B cell (primary cell): ENCODE measurements at regions not wholly inside any gene's neighbourhood (a gene's known extent, or its start where the extent isn't known, plus 50 kb on each side); places are given as distances from the start of the nearest gene placed in this dataset.

Source experiments
- ATAC-seq: fragments of 200-7000 bp; cut with Tn5 transposase; one replicate; pipeline ENCODE4 v1.10.0; 2021; ENCODE audit warnings: low read depth, mild to moderate bottlenecking, moderate number of reproducible peaks, moderate library complexity
- CTCF ChIA-PET: fragments of 350-600 bp; sonication (Branson Sonifier 250); formaldehyde crosslinking; loops from one replicate; lab custom pipeline; 2021; ENCODE audit warnings: antibody characterized with exemption, inconsistent platforms; lab: Charles Lee
- POLR2A ChIA-PET: fragments of 350-600 bp; sonication (Branson Sonifier 250); formaldehyde crosslinking; loops from one replicate; lab custom pipeline; 2021; ENCODE audit warnings: antibody characterized with exemption; lab: Charles Lee
- DNase-seq: peaks from one replicate; pipeline ENCODE4 v3.0.0; 2013
- H2AFZ ChIP-seq: 2 replicates; pipeline ENCODE4 v1.6.1; 2012; ENCODE audit warnings: mild to moderate bottlenecking, low read depth, low read length; ENCODE audit not compliant: insufficient read depth, poor library complexity, severe bottlenecking
- H3K27ac ChIP-seq, 2 donors: 1 replicate in 1 of 2; 2 replicates in 1 of 2; pipeline ENCODE4 v1.5.1; 2012 to 2013; ENCODE audit warnings: low read length in 2 of 2, mild to moderate bottlenecking in 2 of 2, moderate library complexity in 1 of 2
- H3K27me3 ChIP-seq, 4 experiments: fragments of 200-600 bp in 1 of 4; sonication (generic) in 1 of 4; replicated peaks in 1 of 4; 1 replicate in 2 of 4; 2 replicates in 2 of 4; pipeline versions ENCODE4 v1.6.1 to v1.7.0; 2013 to 2016; ENCODE audit warnings: low read length in 3 of 4, mild to moderate bottlenecking in 2 of 4, mixed read lengths in 1 of 4, moderate library complexity in 1 of 4; ENCODE audit not compliant: insufficient read depth in 4 of 4, control insufficient read depth in 3 of 4; ENCODE audit errors: control extremely low read depth in 1 of 4
- H3K36me3 ChIP-seq, 2 experiments: replicated peaks in 1 of 2; 1 replicate in 1 of 2; 2 replicates in 1 of 2; pipeline versions ENCODE4 v1.6.1 to v1.7.1; 2013; ENCODE audit warnings: low read length in 1 of 2; ENCODE audit not compliant: insufficient read depth in 2 of 2, control insufficient read depth in 1 of 2; ENCODE audit errors: control extremely low read depth in 1 of 2, extremely low read depth in 1 of 2
- H3K4me1 ChIP-seq, 2 donors: fragments of 200-600 bp in 1 of 2; sonication (generic) in 1 of 2; 1 replicate in 1 of 2; 2 replicates in 1 of 2; pipeline versions ENCODE4 v1.5.1 to v1.6.1; 2013 to 2017; ENCODE audit warnings: low read length in 2 of 2; ENCODE audit not compliant: control insufficient read depth in 2 of 2, insufficient read depth in 2 of 2
- H3K4me2 ChIP-seq: replicated peaks from 2 replicates; pipeline ENCODE3; 2012; ENCODE audit warnings: mild to moderate bottlenecking, low read depth, low read length; ENCODE audit not compliant: poor library complexity, severe bottlenecking
- H3K4me3 ChIP-seq, 5 experiments: fragments of 200-600 bp in 1 of 5; sonication (generic) in 1 of 5; 1 replicate in 3 of 5; 2 replicates in 2 of 5; pipeline versions ENCODE4 v1.5.1 to v1.7.0; 2011 to 2016; ENCODE audit warnings: low read length in 4 of 5, mild to moderate bottlenecking in 4 of 5, low read depth in 2 of 5, control low read depth in 1 of 5, moderate library complexity in 1 of 5; ENCODE audit not compliant: insufficient read depth in 1 of 5; ENCODE audit errors: control extremely low read depth in 1 of 5, extremely low read depth in 1 of 5
- H3K79me2 ChIP-seq: fragments of 200-600 bp; sonication (generic); one replicate; pipeline ENCODE4 v1.6.0; 2016; ENCODE audit warnings: low read length; ENCODE audit not compliant: control insufficient read depth, insufficient read depth
- H3K9ac ChIP-seq: fragments of 200-600 bp; sonication (generic); 2 replicates; pipeline ENCODE4 v1.6.1; 2017; ENCODE audit warnings: mild to moderate bottlenecking, low read length, moderate library complexity
- H3K9me3 ChIP-seq, 3 donors: one replicate each; pipeline versions ENCODE4 v1.6.1 to v1.7.1; 2013; ENCODE audit warnings: low read length in 2 of 3; ENCODE audit not compliant: control insufficient read depth in 2 of 3, insufficient read depth in 1 of 3; ENCODE audit errors: control extremely low read depth in 1 of 3
- H4K20me1 ChIP-seq: 2 replicates; pipeline ENCODE4 v1.6.0; 2012; ENCODE audit warnings: mild to moderate bottlenecking, low read length; ENCODE audit not compliant: insufficient read depth, control insufficient read depth, poor library complexity, severe bottlenecking
- H3K27ac Mint-ChIP-seq: one replicate; pipeline ENCODE4 v1.8.0; 2021; ENCODE audit warnings: mixed read lengths
- H3K27me3 Mint-ChIP-seq: one replicate; pipeline ENCODE4 v1.8.0; 2021; ENCODE audit warnings: mixed read lengths
- H3K4me1 Mint-ChIP-seq: one replicate; pipeline ENCODE4 v1.8.0; 2021; ENCODE audit warnings: mixed read lengths
- H3K4me3 Mint-ChIP-seq: one replicate; pipeline ENCODE4 v1.8.0; 2021; ENCODE audit warnings: mixed read lengths
- H3K9me3 Mint-ChIP-seq: one replicate; pipeline ENCODE4 v1.8.0; 2022; ENCODE audit warnings: mixed read lengths; ENCODE audit not compliant: insufficient read depth
- CTCF ChIP-seq: fragments of 200-600 bp; IDR thresholded peaks from one replicate; pipeline ENCODE4 v1.8.0; 2022; ENCODE audit warnings: antibody characterized with exemption, mild to moderate bottlenecking
- EZH2 ChIP-seq: IDR thresholded peaks from 2 replicates; pipeline ENCODE4 v1.6.1; 2012; ENCODE audit warnings: borderline replicate concordance, low read depth, mild to moderate bottlenecking, moderate library complexity, low read length; ENCODE audit not compliant: insufficient read depth, poor library complexity, severe bottlenecking
- WGBS: methylation state at CpG from one replicate; pipeline ENCODE4 v1.1.5; 2013; ENCODE audit warnings: missing lambda C conversion rate; ENCODE audit not compliant: insufficient coverage; 5-methylcytosine and 5-hydroxymethylcytosine counted together
- intact Hi-C: fragments of 100-400 bp; cut with micrococcal nuclease; formaldehyde crosslinking; loops from one replicate; pipeline ENCODE4 v1.10.0; 2022

GRCh38 chr17:72511874-72512273 lies 391.1 kb downstream of the SOX9 start:
- Mint-ChIP-seq H3K4me3 (no peak overlapping the region), H3K4me1 (peaks cover 11% of the 10 kb centered on the region), H3K27ac (no peak overlapping the region), H3K9me3 (no peaks in the 10 kb centered on the region), H3K27me3 (peaks cover 7% of the 10 kb centered on the region)
- DNase-seq (no peak), ATAC-seq (no peak)
- no peaks in the 10 kb centered on the region for H3K79me2 ChIP-seq
- no peak overlapping the region for H3K27ac ChIP-seq
- TF ChIP-seq EZH2 (no peak), CTCF (no peak)
- no peak overlapping the region for H3K4me2 ChIP-seq
- CTCF ChIA-PET: no interaction called here
- WGBS: 83% methylated on average over 2 of the region's 3 CpGs
- H3K27me3 ChIP-seq: peaks cover 0 to 3% (median 0%) of the 10 kb centered on the region in 4 experiments
- H3K9ac ChIP-seq: no peak overlapping the region
- no peaks in the 10 kb centered on the region for H4K20me1 ChIP-seq
- intact Hi-C loops: no loop called here
- H3K4me1 ChIP-seq: no peaks in the 10 kb centered on the region
- H3K36me3 ChIP-seq: no peaks in the 10 kb centered on the region
- POLR2A ChIA-PET: no interaction called here
- peaks cover 0 to 2% (median 0%) of the 10 kb centered on the region in 3 donors for H3K9me3 ChIP-seq
- H3K4me3 ChIP-seq: no peak overlapping the region
- H2AFZ ChIP-seq: no peak overlapping the region

- H3K27me3 ChIP-seq: peaks cover 0 to 3% (median 0%) of the 10 kb centered on the region in 4 experiments
- Mint-ChIP-seq H3K4me1 (peaks cover 11% of the 10 kb centered on the region), H3K27ac (no peak overlapping the region), H3K4me3 (no peak overlapping the region), H3K27me3 (peaks cover 9% of the 10 kb centered on the region), H3K9me3 (no peaks in the 10 kb centered on the region)
- H3K9ac ChIP-seq: no peak overlapping the region
- no peaks in the 10 kb centered on the region for H3K4me1 ChIP-seq
- 21% methylated on average over 3 of the region's 8 CpGs for WGBS
- H3K36me3 ChIP-seq: no peaks in the 10 kb centered on the region
- POLR2A ChIA-PET: no interaction called here
- CTCF ChIA-PET: no interaction called here
- H2AFZ ChIP-seq: no peak overlapping the region
- DNase-seq (no peak), ATAC-seq (no peak)
- TF ChIP-seq CTCF (no peak), EZH2 (no peak)
- no peaks in the 10 kb centered on the region for H3K79me2 ChIP-seq
- no peak overlapping the region for H3K4me2 ChIP-seq
- peaks cover 0 to 2% (median 0%) of the 10 kb centered on the region in 3 donors for H3K9me3 ChIP-seq
- H3K4me3 ChIP-seq: no peak overlapping the region
- intact Hi-C loops: no loop called here
- no peak overlapping the region for H3K27ac ChIP-seq
- no peaks in the 10 kb centered on the region for H4K20me1 ChIP-seq
Observed at GRCh38 chr17:72512649-72513556, 392.1 kb downstream of the SOX9 start.
